GM21717 (cell line): ENCODE measurements at regions not wholly inside any gene's neighbourhood (a gene's known extent, or its start where the extent isn't known, plus 50 kb on each side); places are given as distances from the start of the nearest gene placed in this dataset.

Source experiments
- ATAC-seq: cut with Tn5 transposase; IDR thresholded peaks from one replicate; pipeline ENCODE4 v1.9.1; 2021; ENCODE audit warnings: mild to moderate bottlenecking, moderate library complexity; ENCODE audit not compliant: unreplicated experiment

- ATAC-seq, result no peak
Observed at GRCh38 chr15:87597346-87598052, 659.0 kb downstream of the NTRK3 start.

GRCh38 chr15:87591582-87591981 lies 665.0 kb downstream of the NTRK3 start:
- no peak for ATAC-seq

GRCh38 chr15:87591042-87591441 lies 665.5 kb downstream of the NTRK3 start:
- no peak for ATAC-seq

- no peak for ATAC-seq
Observed at GRCh38 chr15:87589134-87589533, 667.4 kb downstream of the NTRK3 start.

- no peak for ATAC-seq
Observed at GRCh38 chr15:87582169-87582568, 674.4 kb downstream of the NTRK3 start.

- ATAC-seq, result no peak
Observed at GRCh38 chr15:87579537-87579936, 677.0 kb downstream of the NTRK3 start.

GRCh38 chr15:87578776-87579175 lies 677.8 kb downstream of the NTRK3 start:
- no peak for ATAC-seq

- ATAC-seq, result no peak
Observed at GRCh38 chr15:87577336-87577735, 679.2 kb downstream of the NTRK3 start.

- ATAC-seq, result no peak
Observed at GRCh38 chr15:87576486-87577176, 679.9 kb downstream of the NTRK3 start.

GRCh38 chr15:87575896-87576473 lies 680.6 kb downstream of the NTRK3 start:
- ATAC-seq, result no peak

- no peak for ATAC-seq
Observed at GRCh38 chr15:87573534-87573933, 683.0 kb downstream of the NTRK3 start.

- no peak for ATAC-seq
Observed at GRCh38 chr15:87573039-87573438, 683.5 kb downstream of the NTRK3 start.

GRCh38 chr15:87572381-87572910 lies 684.1 kb downstream of the NTRK3 start:
- no peak for ATAC-seq

- ATAC-seq, result no peak
Observed at GRCh38 chr15:87570206-87570605, 686.3 kb downstream of the NTRK3 start.

GRCh38 chr15:87569581-87569980 lies 687.0 kb downstream of the NTRK3 start:
- ATAC-seq, result no peak

- no peak for ATAC-seq
Observed at GRCh38 chr15:87567406-87568030, 689.0 kb downstream of the NTRK3 start.

GRCh38 chr15:87566236-87566635 lies 690.3 kb downstream of the NTRK3 start:
- no peak for ATAC-seq

GRCh38 chr15:87564681-87565080 lies 691.9 kb downstream of the NTRK3 start:
- ATAC-seq, result no peak

- ATAC-seq, result no peak
Observed at GRCh38 chr15:87563869-87564268, 692.7 kb downstream of the NTRK3 start.

GRCh38 chr15:87562203-87562602 lies 694.3 kb downstream of the NTRK3 start:
- no peak for ATAC-seq

- ATAC-seq, result no peak
Observed at GRCh38 chr15:87561641-87562040, 694.9 kb downstream of the NTRK3 start.
